AG08396 (cell line): ENCODE measurements at regions not wholly inside any gene's neighbourhood (a gene's known extent, or its start where the extent isn't known, plus 50 kb on each side); places are given as distances from the start of the nearest gene placed in this dataset.
A peak's percentile ranks its signal among the peaks of the same experiment; 100 is the strongest.

ENCODE experiments used
- DNase-seq: peaks from one replicate; pipeline ENCODE4 v3.0.0; 2012; ENCODE audit warnings: low spot score, mixed read lengths

- peak; percentile 47 for DNase-seq
Measured at GRCh38 chr9:131809941-131810344, 70.1 kb upstream of the RAPGEF1 start.

GRCh38 chr9:131808291-131808690 is 68.4 kb upstream of the RAPGEF1 start:
- no peak for DNase-seq

- no peak for DNase-seq
Measured at GRCh38 chr9:131807144-131807983, 67.5 kb upstream of the RAPGEF1 start.

- DNase-seq = no peak
Measured at GRCh38 chr9:131805803-131806202, 65.9 kb upstream of the RAPGEF1 start.

- no peak for DNase-seq
Measured at GRCh38 chr9:131804826-131805225, 65.0 kb upstream of the RAPGEF1 start.

- no peak for DNase-seq
Measured at GRCh38 chr9:131803758-131804411, 64.0 kb upstream of the RAPGEF1 start.

GRCh38 chr9:131801810-131802209 is 61.9 kb upstream of the RAPGEF1 start:
- no peak for DNase-seq

- DNase-seq = no peak
Measured at GRCh38 chr9:131800843-131801242, 61.0 kb upstream of the RAPGEF1 start.

GRCh38 chr9:131800366-131800765 is 60.5 kb upstream of the RAPGEF1 start:
- no peak for DNase-seq

- DNase-seq = peak; percentile 72
Measured at GRCh38 chr9:131799177-131799823, 59.4 kb upstream of the RAPGEF1 start.

GRCh38 chr9:131798246-131798645 is 58.4 kb upstream of the RAPGEF1 start:
- DNase-seq = no peak

- no peak for DNase-seq
Measured at GRCh38 chr9:131794393-131794792, 54.5 kb upstream of the RAPGEF1 start.

GRCh38 chr9:131791542-131792254 is 51.8 kb upstream of the RAPGEF1 start:
- DNase-seq = no peak
